ENCODE measurements at regions not wholly inside any gene's neighbourhood (a gene's known extent, or its start where the extent isn't known, plus 50 kb on each side); places are given as distances from the start of the nearest gene placed in this dataset.
A peak's percentile ranks its signal among the peaks of the same experiment; 100 is the strongest.

GRCh38 chr10:28833313-28833712 is 156.0 kb downstream of the BAMBI start:
- peak; percentile 27; the same call in 1 of the 2 replicates for TF ChIP-seq POLR2AphosphoS5 (IDR thresholded peaks at IDR 0.05; ENCODE audit: borderline replicate concordance, low read depth, low read length)
- TF ChIP-seq EZH2 (IDR thresholded peaks at IDR 0.05): no peak
